HCT116 (cell line): ENCODE measurements at regions not wholly inside any gene's neighbourhood (a gene's known extent, or its start where the extent isn't known, plus 50 kb on each side); places are given as distances from the start of the nearest gene placed in this dataset.

Source experiments
- ATAC-seq: fragments of 200-7000 bp; cut with Tn5 transposase; 2 replicates; pipeline ENCODE4 v1.9.1; 2020; ENCODE audit warnings: mild to moderate bottlenecking, moderate library complexity
- BruUV-seq: library from RNA; stranded (reverse); fragments of 400-500 nt; replicated peaks from 2 replicates; lab custom pipeline; 2021; lab: Mats Ljungman, UMichigan
- CTCF ChIA-PET: fragments of 300-600 bp; sonication (Branson Sonifier 250); formaldehyde crosslinking; loops from one replicate; lab custom pipeline; 2021; ENCODE audit warnings: antibody characterized with exemption; lab: Charles Lee
- POLR2A ChIA-PET: fragments of 300-600, 350-600 bp; sonication (Branson Sonifier 250); formaldehyde crosslinking; loops from one replicate; lab custom pipeline; 2021; ENCODE audit warnings: antibody characterized with exemption; lab: Charles Lee
- RAD21 ChIA-PET, 2 experiments: fragments of 300-600 bp; sonication (Branson Sonifier 250); formaldehyde crosslinking; loops; one replicate each; lab custom pipeline; 2023; ENCODE audit warnings: low total read pairs in 2 of 2; ENCODE audit not compliant: uncharacterized antibody in 2 of 2, unreplicated experiment in 2 of 2, low non-redundant PET in 1 of 2; lab: Charles Lee
- DNase-seq: peaks from one replicate; pipeline ENCODE4 v3.0.0-alpha.2; 2010; ENCODE audit warnings: low read depth, low spot score
- H2AFZ ChIP-seq: fragments of 200-600 bp; shearing (Covaris generic), sonication (generic); 2 replicates; pipeline ENCODE4 v1.6.1; 2017; ENCODE audit warnings: low read depth, mixed run types, mixed read lengths, antibody characterized with exemption, low read length; ENCODE audit not compliant: poor library complexity, severe bottlenecking
- H3K27ac ChIP-seq: 2 replicates; pipeline ENCODE4 v1.5.1; 2012; ENCODE audit warnings: low read depth, low read length
- H3K27me3 ChIP-seq: fragments of 200-600 bp; sonication (generic); 2 replicates; pipeline ENCODE4 v1.6.1; 2016; ENCODE audit warnings: mixed run types, low read length, mixed read lengths; ENCODE audit not compliant: insufficient read depth
- H3K36me3 ChIP-seq, 2 experiments: fragments of 200-500 bp in 1 of 2; fragments of 200-600 bp in 1 of 2; sonication (Bioruptor generic) in 1 of 2; sonication (generic) in 1 of 2; 2 replicates each; pipeline versions ENCODE4 v1.5.1 to v1.6.1; 2014 to 2016; ENCODE audit warnings: low read length in 2 of 2, inconsistent platforms in 1 of 2, mixed read lengths in 1 of 2, mixed run types in 1 of 2; ENCODE audit not compliant: insufficient read depth in 2 of 2, control insufficient read depth in 1 of 2
- H3K4me1 ChIP-seq, 2 experiments: fragments of 200-600 bp in 1 of 2; sonication (generic) in 1 of 2; 2 replicates each; pipeline versions ENCODE4 v1.5.1 to v1.6.1; 2012 to 2017; ENCODE audit warnings: low read length in 2 of 2, inconsistent platforms in 1 of 2, mild to moderate bottlenecking in 1 of 2, mixed read lengths in 1 of 2, mixed run types in 1 of 2, moderate library complexity in 1 of 2; ENCODE audit not compliant: insufficient read depth in 2 of 2, control insufficient read depth in 1 of 2
- H3K4me2 ChIP-seq: fragments of 200-600 bp; sonication (generic); 2 replicates; pipeline ENCODE4 v1.6.1; 2017; ENCODE audit warnings: mixed run types, low read length, mixed read lengths
- H3K4me3 ChIP-seq, 2 experiments: fragments of 200-600 bp in 1 of 2; sonication (generic) in 1 of 2; replicated peaks in 1 of 2; 2 replicates each; pipeline ENCODE4 v1.5.1; 2011 to 2016; ENCODE audit warnings: low read length in 2 of 2, control low read depth in 1 of 2, low read depth in 1 of 2, mild to moderate bottlenecking in 1 of 2, mixed read lengths in 1 of 2, mixed run types in 1 of 2
- H3K79me2 ChIP-seq: fragments of 200-600 bp; sonication (generic); 2 replicates; pipeline ENCODE4 v1.6.1; 2017; ENCODE audit warnings: mild to moderate bottlenecking, mixed run types, low read length, moderate library complexity, mixed read lengths; ENCODE audit not compliant: insufficient read depth
- H3K9ac ChIP-seq: fragments of 200-600 bp; sonication (generic); 2 replicates; pipeline ENCODE4 v1.6.1; 2016; ENCODE audit warnings: low read length, mixed read lengths
- H3K9me2 ChIP-seq: fragments of 200-600 bp; sonication (generic), shearing (Covaris generic); 2 replicates; pipeline ENCODE4 v1.6.1; 2017; ENCODE audit warnings: mixed run types, mild to moderate bottlenecking, moderate library complexity; ENCODE audit not compliant: insufficient read depth
- H3K9me3 ChIP-seq, 2 experiments: fragments of 200-500 bp in 1 of 2; fragments of 200-600 bp in 1 of 2; sonication (Bioruptor generic) in 1 of 2; sonication (generic) in 1 of 2; 2 replicates each; pipeline ENCODE4 v1.6.1; 2014 to 2017; ENCODE audit warnings: low read length in 2 of 2, mixed read lengths in 2 of 2, inconsistent platforms in 1 of 2, low read depth in 1 of 2, mild to moderate bottlenecking in 1 of 2, mixed run types in 1 of 2, moderate library complexity in 1 of 2; ENCODE audit not compliant: control insufficient read depth in 1 of 2, insufficient read depth in 1 of 2
- H4K20me1 ChIP-seq: fragments of 200-600 bp; sonication (generic), shearing (Covaris generic); 2 replicates; pipeline ENCODE4 v1.6.1; 2017; ENCODE audit warnings: mixed run types, mild to moderate bottlenecking, moderate library complexity; ENCODE audit not compliant: insufficient read depth
- ATF3 ChIP-seq: IDR thresholded peaks from 2 replicates; pipeline ENCODE4 v1.6.1; 2012
- CEBPB ChIP-seq: IDR thresholded peaks from 2 replicates; pipeline ENCODE4 v1.6.1; 2012; ENCODE audit warnings: low read depth
- EGR1 ChIP-seq: IDR thresholded peaks from 2 replicates; pipeline ENCODE4 v1.6.1; 2012; ENCODE audit warnings: low read depth
- ELF1 ChIP-seq: IDR thresholded peaks from 2 replicates; pipeline ENCODE4 v1.6.1; 2012; ENCODE audit warnings: low read depth, borderline replicate concordance
- EZH2phosphoT487 ChIP-seq: fragments of 200-600 bp; IDR thresholded peaks from 2 replicates; pipeline ENCODE4 v1.6.1; 2018; ENCODE audit warnings: antibody characterized with exemption, borderline replicate concordance
- JUND ChIP-seq: IDR thresholded peaks from 2 replicates; pipeline ENCODE4 v1.6.1; 2012
- REST ChIP-seq: IDR thresholded peaks from 2 replicates; pipeline ENCODE4 v1.6.1; 2012; ENCODE audit warnings: low read depth
- SIN3A ChIP-seq: IDR thresholded peaks from 2 replicates; pipeline ENCODE4 v1.6.1; 2012; ENCODE audit warnings: low read depth
- SP1 ChIP-seq: IDR thresholded peaks from 2 replicates; pipeline ENCODE4 v1.6.1; 2012; ENCODE audit warnings: low read depth
- SRF ChIP-seq: IDR thresholded peaks from 2 replicates; pipeline ENCODE4 v1.6.1; 2012; ENCODE audit warnings: low read depth
- YY1 ChIP-seq: IDR thresholded peaks from 2 replicates; pipeline ENCODE4 v1.6.1; 2011; ENCODE audit warnings: low read length, low read depth, moderate library complexity, mild to moderate bottlenecking; ENCODE audit not compliant: insufficient replicate concordance; ENCODE audit errors: extremely low read depth
- ZBTB33 ChIP-seq: IDR thresholded peaks from 2 replicates; pipeline ENCODE4 v1.6.1; 2011; ENCODE audit warnings: mild to moderate bottlenecking, low read length, moderate library complexity; ENCODE audit not compliant: insufficient replicate concordance; ENCODE audit errors: extremely low read depth
- ZFX ChIP-seq: fragments of 450-650 bp; IDR thresholded peaks from 2 replicates; pipeline ENCODE4 v1.6.1; 2017
- intact Hi-C: fragments of 100-400 bp; cut with micrococcal nuclease; formaldehyde crosslinking; loops from 2 replicates; pipeline ENCODE4 v1.10.0; 2022
- TF ChIP-seq, protein P1 (sequence below): IDR thresholded peaks from 2 replicates; pipeline ENCODE4 v1.6.1; 2012

DNA sequence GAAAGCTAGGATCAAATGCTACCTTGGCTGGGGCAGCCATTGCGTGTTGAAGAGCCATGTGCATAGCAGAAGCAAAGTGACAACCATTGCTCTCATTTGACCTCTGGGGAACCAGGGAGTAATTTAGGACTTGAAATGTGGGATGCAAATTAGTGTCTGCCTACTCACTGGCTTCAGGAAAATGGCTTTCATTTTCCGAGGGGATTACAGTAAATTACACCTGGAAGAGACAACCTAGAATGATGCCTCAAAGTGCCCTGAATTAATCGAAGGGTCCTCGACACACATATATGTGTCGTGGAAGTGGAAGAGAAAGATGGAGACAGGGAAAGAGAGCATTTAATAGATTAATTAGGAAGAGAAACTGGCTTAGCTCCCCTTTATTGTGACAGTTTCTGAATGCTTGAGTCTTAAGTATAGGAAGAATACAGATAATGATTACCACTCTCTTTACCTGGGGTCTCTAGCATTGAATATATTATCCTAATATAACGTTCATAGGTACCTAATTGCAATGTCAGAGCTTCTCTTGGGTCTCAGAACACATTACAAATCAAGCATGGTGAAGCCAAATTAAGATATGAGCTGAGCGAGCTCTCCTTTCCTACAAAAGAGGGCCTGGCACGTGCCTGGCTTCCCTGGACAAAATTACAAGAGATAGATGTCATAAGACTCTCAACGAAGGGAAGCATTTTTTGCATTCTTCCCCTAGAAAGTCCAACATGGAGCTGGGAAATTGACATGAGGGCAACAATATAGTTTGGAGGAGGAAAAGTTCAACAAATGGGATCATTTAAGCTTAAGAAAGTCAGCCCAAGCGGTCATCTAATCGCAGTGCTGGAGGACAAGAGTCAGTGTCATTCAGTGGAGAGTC lies 59.5 kb downstream of the MYCN start:
- no peaks in the 10 kb centered on the region for H3K9me3 ChIP-seq
- POLR2A ChIA-PET = no interaction called here
- RAD21 ChIA-PET = no interaction called here
- TF ChIP-seq ATF3 = no peak
- DNase-seq (no peak), ATAC-seq (no peak)
- no peak overlapping the region for H3K9ac ChIP-seq
- no peak overlapping the region for H3K27ac ChIP-seq
- CTCF ChIA-PET = no interaction called here
- no peaks in the 10 kb centered on the region for H4K20me1 ChIP-seq
- no peaks in the 10 kb centered on the region for H3K79me2 ChIP-seq
- peaks cover 25% of the 10 kb centered on the region for H3K27me3 ChIP-seq
- no peaks in the 10 kb centered on the region for H3K4me1 ChIP-seq
- H2AFZ ChIP-seq = no peak overlapping the region
- intact Hi-C loops = no loop called here
- BruUV-seq = no TSS peak
- no peaks in the 10 kb centered on the region for H3K36me3 ChIP-seq
- no peak overlapping the region for H3K4me2 ChIP-seq
- no peak overlapping the region for H3K4me3 ChIP-seq
- H3K9me2 ChIP-seq = no peaks in the 10 kb centered on the region

GRCh38 chr2:15997728-15998280 lies 57.5 kb downstream of the MYCN start:
- Histone ChIP-seq H3K79me2 (no peaks in the 10 kb centered on the region), H4K20me1 (no peaks in the 10 kb centered on the region), H3K9me3 (no peaks in the 10 kb centered on the region), H3K36me3 (no peaks in the 10 kb centered on the region), H3K27me3 (peaks cover 30% of the 10 kb centered on the region), H3K4me2 (no peak overlapping the region), H3K4me1 (no peaks in the 10 kb centered on the region), H2AFZ (no peak overlapping the region), H3K9ac (no peak overlapping the region), H3K4me3 (no peak overlapping the region), H3K27ac (no peak overlapping the region), H3K9me2 (no peaks in the 10 kb centered on the region)
- ATAC-seq = no peak
- no peak for DNase-seq
- intact Hi-C loops = no loop called here
- ChIA-PET RAD21 (no interaction called here), CTCF (no interaction called here), POLR2A (no interaction called here)
- no TSS peak for BruUV-seq
- TF ChIP-seq ZFX (no peak), ELF1 (no peak), JUND (no peak), SP1 (no peak), EZH2phosphoT487 (no peak), SRF (no peak), CEBPB (no peak), SIN3A (no peak), ZBTB33 (no peak), YY1 (no peak), REST (no peak), EGR1 (no peak)
- TF ChIP-seq, protein P1, sequence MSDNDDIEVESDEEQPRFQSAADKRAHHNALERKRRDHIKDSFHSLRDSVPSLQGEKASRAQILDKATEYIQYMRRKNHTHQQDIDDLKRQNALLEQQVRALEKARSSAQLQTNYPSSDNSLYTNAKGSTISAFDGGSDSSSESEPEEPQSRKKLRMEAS = no peak
